MM.1S (cell line): ENCODE measurements at regions not wholly inside any gene's neighbourhood (a gene's known extent, or its start where the extent isn't known, plus 50 kb on each side); places are given as distances from the start of the nearest gene placed in this dataset.

Experiments used
- EZH2phosphoT487 ChIP-seq: fragments of 300-600 bp; sonication (generic); IDR thresholded peaks from 2 replicates; pipeline ENCODE4 v1.6.1; 2018; ENCODE audit warnings: antibody characterized with exemption, low read length
- TF ChIP-seq, protein P1 (sequence below): fragments of 300-600 bp; sonication (generic); IDR thresholded peaks from 2 replicates; pipeline ENCODE4 v1.5.1; 2016; ENCODE audit warnings: antibody characterized with exemption, low read length, mixed read lengths

DNA sequence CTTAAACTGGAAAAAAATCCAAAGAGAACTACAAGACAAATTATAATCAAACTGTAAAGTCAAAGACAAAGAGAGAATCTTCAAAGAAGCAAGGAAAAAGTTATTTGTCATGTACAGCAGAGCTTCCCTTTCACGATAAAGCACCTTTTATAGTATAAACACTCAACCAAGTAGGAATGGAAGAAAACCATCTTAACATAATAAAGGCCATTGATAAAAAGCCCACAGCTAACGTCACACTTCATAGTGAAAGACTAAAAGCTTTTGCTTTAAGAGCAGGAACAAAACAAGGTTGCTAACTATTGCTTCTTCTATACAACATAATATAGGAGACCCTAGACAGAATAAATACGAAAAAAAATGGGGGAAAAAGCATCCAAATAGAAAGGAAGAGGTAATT lies 595.7 kb upstream of the POU3F4 start:
- TF ChIP-seq, protein P1, sequence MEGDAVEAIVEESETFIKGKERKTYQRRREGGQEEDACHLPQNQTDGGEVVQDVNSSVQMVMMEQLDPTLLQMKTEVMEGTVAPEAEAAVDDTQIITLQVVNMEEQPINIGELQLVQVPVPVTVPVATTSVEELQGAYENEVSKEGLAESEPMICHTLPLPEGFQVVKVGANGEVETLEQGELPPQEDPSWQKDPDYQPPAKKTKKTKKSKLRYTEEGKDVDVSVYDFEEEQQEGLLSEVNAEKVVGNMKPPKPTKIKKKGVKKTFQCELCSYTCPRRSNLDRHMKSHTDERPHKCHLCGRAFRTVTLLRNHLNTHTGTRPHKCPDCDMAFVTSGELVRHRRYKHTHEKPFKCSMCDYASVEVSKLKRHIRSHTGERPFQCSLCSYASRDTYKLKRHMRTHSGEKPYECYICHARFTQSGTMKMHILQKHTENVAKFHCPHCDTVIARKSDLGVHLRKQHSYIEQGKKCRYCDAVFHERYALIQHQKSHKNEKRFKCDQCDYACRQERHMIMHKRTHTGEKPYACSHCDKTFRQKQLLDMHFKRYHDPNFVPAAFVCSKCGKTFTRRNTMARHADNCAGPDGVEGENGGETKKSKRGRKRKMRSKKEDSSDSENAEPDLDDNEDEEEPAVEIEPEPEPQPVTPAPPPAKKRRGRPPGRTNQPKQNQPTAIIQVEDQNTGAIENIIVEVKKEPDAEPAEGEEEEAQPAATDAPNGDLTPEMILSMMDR: no peak
- TF ChIP-seq EZH2phosphoT487: no peak
